Activated naive CD8-positive, alpha-beta T cell (primary cell): ENCODE measurements at regions not wholly inside any gene's neighbourhood (a gene's known extent, or its start where the extent isn't known, plus 50 kb on each side); places are given as distances from the start of the nearest gene placed in this dataset.

Source experiments
- H3K27ac Mint-ChIP-seq: one replicate; pipeline ENCODE4 v1.8.0; 2021; ENCODE audit warnings: mixed read lengths
- H3K27me3 Mint-ChIP-seq: one replicate; pipeline ENCODE4 v1.8.0; 2021; ENCODE audit warnings: mixed read lengths
- H3K36me3 Mint-ChIP-seq: one replicate; pipeline ENCODE4 v1.8.0; 2021; ENCODE audit warnings: mixed read lengths
- H3K4me1 Mint-ChIP-seq: one replicate; pipeline ENCODE4 v1.8.0; 2021; ENCODE audit warnings: low read depth, mixed read lengths
- H3K4me3 Mint-ChIP-seq: one replicate; pipeline ENCODE4 v1.8.0; 2021; ENCODE audit warnings: mild to moderate bottlenecking, mixed read lengths
- H3K9me3 Mint-ChIP-seq: one replicate; pipeline ENCODE4 v1.8.0; 2021; ENCODE audit warnings: low read depth, mixed read lengths

- Mint-ChIP-seq H3K9me3 (no peaks in the 10 kb centered on the region), H3K36me3 (no peaks in the 10 kb centered on the region), H3K27ac (no peak overlapping the region), H3K4me1 (no peaks in the 10 kb centered on the region), H3K4me3 (no peak overlapping the region), H3K27me3 (peaks cover under 1% of the 10 kb centered on the region)
These were observed 223.0 kb downstream of the NR2F2 start for GRCh38 chr15:96553451-96553850.

- Mint-ChIP-seq H3K36me3 (no peaks in the 10 kb centered on the region), H3K27ac (no peak overlapping the region), H3K27me3 (peaks cover 2% of the 10 kb centered on the region), H3K4me3 (no peak overlapping the region), H3K4me1 (no peaks in the 10 kb centered on the region), H3K9me3 (no peaks in the 10 kb centered on the region)
These were observed 223.4 kb downstream of the NR2F2 start for GRCh38 chr15:96553931-96554330.

DNA sequence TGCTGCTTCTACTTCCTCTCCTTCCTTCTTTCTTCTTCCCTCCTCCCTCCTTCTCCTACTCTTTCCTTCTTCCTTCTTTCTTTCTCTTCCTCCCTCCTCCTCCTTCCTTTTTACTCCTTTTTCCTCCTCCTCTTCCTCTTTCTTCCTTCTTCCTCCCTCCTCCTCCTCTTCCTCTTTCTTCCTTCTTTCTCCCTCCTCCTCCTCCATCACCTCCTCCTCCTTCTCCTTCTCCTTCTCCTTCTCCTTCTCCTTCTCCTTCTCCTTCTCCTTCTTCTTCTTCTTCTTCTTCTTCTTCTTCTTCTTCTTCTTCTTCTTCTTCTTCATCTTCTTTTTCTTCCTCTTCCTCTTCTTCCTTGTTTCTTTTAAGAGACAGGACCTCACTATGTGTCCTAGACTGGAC lies 224.0 kb downstream of the NR2F2 start:
- no peaks in the 10 kb centered on the region for H3K4me1 Mint-ChIP-seq
- H3K9me3 Mint-ChIP-seq = no peaks in the 10 kb centered on the region
- peaks cover 2% of the 10 kb centered on the region for H3K27me3 Mint-ChIP-seq
- H3K27ac Mint-ChIP-seq = no peak overlapping the region
- no peaks in the 10 kb centered on the region for H3K36me3 Mint-ChIP-seq
- H3K4me3 Mint-ChIP-seq = no peak overlapping the region

DNA sequence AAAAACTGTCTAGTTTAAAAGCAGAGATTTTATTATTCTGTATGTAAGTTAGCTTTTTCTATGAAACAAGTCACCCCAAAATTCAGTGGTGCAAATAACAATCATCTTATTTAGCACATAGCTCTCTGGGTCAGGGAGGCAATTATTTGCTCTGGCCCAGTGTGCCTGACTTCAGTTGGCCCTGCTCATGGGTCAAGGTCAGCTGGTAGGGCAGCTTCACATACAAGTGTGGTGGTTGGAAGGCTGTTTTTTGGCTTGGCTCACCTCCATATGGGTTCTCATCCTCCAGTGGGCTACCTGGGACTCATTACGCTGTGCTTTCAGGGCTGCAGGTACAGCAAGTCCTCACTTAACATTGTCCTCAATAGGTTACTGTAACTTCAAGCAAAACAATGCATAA lies 228.6 kb downstream of the NR2F2 start:
- no peak overlapping the region for H3K27ac Mint-ChIP-seq
- peaks cover 7% of the 10 kb centered on the region for H3K9me3 Mint-ChIP-seq
- H3K36me3 Mint-ChIP-seq = no peaks in the 10 kb centered on the region
- no peaks in the 10 kb centered on the region for H3K4me1 Mint-ChIP-seq
- peaks cover 5% of the 10 kb centered on the region for H3K27me3 Mint-ChIP-seq
- no peak overlapping the region for H3K4me3 Mint-ChIP-seq

GRCh38 chr15:96559631-96560030 lies 229.1 kb downstream of the NR2F2 start:
- H3K27ac Mint-ChIP-seq = no peak overlapping the region
- no peaks in the 10 kb centered on the region for H3K4me1 Mint-ChIP-seq
- H3K27me3 Mint-ChIP-seq = peaks cover 5% of the 10 kb centered on the region
- H3K36me3 Mint-ChIP-seq = no peaks in the 10 kb centered on the region
- H3K9me3 Mint-ChIP-seq = peaks cover 7% of the 10 kb centered on the region
- no peak overlapping the region for H3K4me3 Mint-ChIP-seq

DNA sequence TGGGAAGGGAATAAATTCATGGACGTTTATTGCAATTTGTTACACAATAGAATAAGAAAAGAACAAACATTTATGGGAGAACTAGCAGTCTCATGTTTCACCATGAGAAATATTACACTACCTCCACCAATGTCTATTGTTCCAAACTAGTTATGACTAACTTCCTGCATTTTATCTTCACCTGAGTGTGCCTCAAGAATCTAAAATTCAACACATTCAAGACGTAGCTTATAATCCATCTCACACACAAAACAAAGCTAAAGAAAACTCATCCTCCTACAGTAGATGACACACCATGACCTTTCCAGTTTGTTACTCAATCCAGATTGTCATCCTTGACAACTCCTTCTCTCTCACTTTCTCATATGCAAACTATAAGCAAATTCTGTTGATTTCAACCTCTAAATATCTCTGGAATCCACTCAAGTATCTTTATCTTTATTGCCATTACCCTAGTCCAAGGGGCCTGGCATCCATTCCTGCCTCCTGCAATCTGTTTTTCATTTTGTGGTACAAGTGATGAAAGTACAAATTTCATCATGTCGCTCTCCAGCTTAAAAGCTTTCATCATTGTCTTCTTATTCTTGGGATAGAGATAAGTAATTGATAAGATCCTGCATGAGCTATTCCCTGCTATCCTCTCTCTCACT lies 229.9 kb downstream of the NR2F2 start:
- no peaks in the 10 kb centered on the region for H3K36me3 Mint-ChIP-seq
- no peak overlapping the region for H3K4me3 Mint-ChIP-seq
- H3K27ac Mint-ChIP-seq = no peak overlapping the region
- H3K27me3 Mint-ChIP-seq = peaks cover 5% of the 10 kb centered on the region
- no peaks in the 10 kb centered on the region for H3K4me1 Mint-ChIP-seq
- H3K9me3 Mint-ChIP-seq = peaks cover 7% of the 10 kb centered on the region

- peaks cover 5% of the 10 kb centered on the region for H3K27me3 Mint-ChIP-seq
- H3K9me3 Mint-ChIP-seq = peaks cover 7% of the 10 kb centered on the region
- no peak overlapping the region for H3K27ac Mint-ChIP-seq
- H3K4me3 Mint-ChIP-seq = no peak overlapping the region
- H3K4me1 Mint-ChIP-seq = no peaks in the 10 kb centered on the region
- H3K36me3 Mint-ChIP-seq = no peaks in the 10 kb centered on the region
These were observed 231.1 kb downstream of the NR2F2 start for GRCh38 chr15:96561593-96561992.

GRCh38 chr15:96564546-96564945 lies 234.0 kb downstream of the NR2F2 start:
- Mint-ChIP-seq H3K4me1 (no peaks in the 10 kb centered on the region), H3K27me3 (peaks cover 2% of the 10 kb centered on the region), H3K27ac (no peak overlapping the region), H3K36me3 (no peaks in the 10 kb centered on the region), H3K4me3 (no peak overlapping the region), H3K9me3 (peaks cover 7% of the 10 kb centered on the region)

- no peak overlapping the region for H3K4me3 Mint-ChIP-seq
- no peaks in the 10 kb centered on the region for H3K4me1 Mint-ChIP-seq
- peaks cover 6% of the 10 kb centered on the region for H3K9me3 Mint-ChIP-seq
- no peaks in the 10 kb centered on the region for H3K27me3 Mint-ChIP-seq
- H3K36me3 Mint-ChIP-seq = no peaks in the 10 kb centered on the region
- H3K27ac Mint-ChIP-seq = no peak overlapping the region
These were observed 234.8 kb downstream of the NR2F2 start for GRCh38 chr15:96565266-96565665.

GRCh38 chr15:96574782-96575181 lies 244.3 kb downstream of the NR2F2 start:
- H3K36me3 Mint-ChIP-seq = no peaks in the 10 kb centered on the region
- H3K4me1 Mint-ChIP-seq = no peaks in the 10 kb centered on the region
- H3K27me3 Mint-ChIP-seq = peaks cover 4% of the 10 kb centered on the region
- H3K9me3 Mint-ChIP-seq = peaks cover 6% of the 10 kb centered on the region
- no peak overlapping the region for H3K27ac Mint-ChIP-seq
- H3K4me3 Mint-ChIP-seq = no peak overlapping the region

GRCh38 chr15:96576596-96576995 lies 246.1 kb downstream of the NR2F2 start:
- no peaks in the 10 kb centered on the region for H3K4me1 Mint-ChIP-seq
- no peak overlapping the region for H3K4me3 Mint-ChIP-seq
- no peak overlapping the region for H3K27ac Mint-ChIP-seq
- peaks cover 6% of the 10 kb centered on the region for H3K9me3 Mint-ChIP-seq
- peaks cover 4% of the 10 kb centered on the region for H3K27me3 Mint-ChIP-seq
- no peaks in the 10 kb centered on the region for H3K36me3 Mint-ChIP-seq

GRCh38 chr15:96578393-96578792 lies 247.9 kb downstream of the NR2F2 start:
- Mint-ChIP-seq H3K27me3 (peaks cover 5% of the 10 kb centered on the region), H3K4me3 (no peak overlapping the region), H3K9me3 (no peaks in the 10 kb centered on the region), H3K36me3 (no peaks in the 10 kb centered on the region), H3K4me1 (no peaks in the 10 kb centered on the region), H3K27ac (no peak overlapping the region)

- Mint-ChIP-seq H3K36me3 (no peaks in the 10 kb centered on the region), H3K27ac (no peak overlapping the region), H3K4me3 (no peak overlapping the region), H3K27me3 (peaks cover 4% of the 10 kb centered on the region), H3K4me1 (no peaks in the 10 kb centered on the region), H3K9me3 (no peaks in the 10 kb centered on the region)
These were observed 250.9 kb downstream of the NR2F2 start for GRCh38 chr15:96581371-96581770.

DNA sequence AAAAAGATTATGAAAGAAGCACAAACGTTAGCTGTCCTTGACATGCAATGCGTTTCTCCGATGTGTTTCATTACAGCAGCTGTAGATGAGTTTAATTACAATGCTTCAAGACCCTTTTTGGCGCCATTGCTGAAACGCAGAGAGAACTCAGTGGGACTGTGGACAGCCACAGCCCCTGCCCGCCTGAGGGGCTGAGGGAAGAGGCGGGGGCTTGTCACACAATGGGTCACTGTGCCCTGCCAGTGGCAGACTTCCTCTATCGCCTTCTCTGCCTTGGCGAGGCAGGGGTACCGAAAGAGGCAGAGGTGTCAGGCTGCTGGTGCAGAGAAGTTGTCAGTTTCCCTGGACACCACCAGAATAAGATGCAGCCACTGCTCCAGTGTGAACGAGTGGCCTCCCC lies 252.0 kb downstream of the NR2F2 start:
- Mint-ChIP-seq H3K27me3 (peaks cover 4% of the 10 kb centered on the region), H3K4me3 (no peak overlapping the region), H3K9me3 (no peaks in the 10 kb centered on the region), H3K27ac (no peak overlapping the region), H3K4me1 (no peaks in the 10 kb centered on the region), H3K36me3 (no peaks in the 10 kb centered on the region)

DNA sequence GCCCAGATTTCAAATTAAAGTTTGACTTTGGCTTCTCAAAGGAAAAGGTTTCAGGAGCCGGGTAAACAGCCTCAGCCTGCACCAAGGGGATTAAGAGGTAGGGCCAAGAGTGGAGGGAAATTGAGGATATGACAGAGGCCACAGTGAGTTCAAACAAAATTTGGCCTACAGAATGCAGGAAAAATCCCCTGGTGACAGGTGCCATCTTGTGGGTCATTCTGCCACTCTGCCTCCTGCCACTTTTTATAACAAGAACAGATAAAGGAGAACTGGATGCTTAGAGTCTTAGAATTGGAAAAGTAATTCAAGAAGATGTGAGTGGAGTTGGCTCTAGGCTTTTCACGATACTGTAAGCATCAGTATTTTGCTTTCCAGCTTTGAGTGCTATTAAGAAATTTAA lies 253.2 kb downstream of the NR2F2 start:
- no peak overlapping the region for H3K4me3 Mint-ChIP-seq
- H3K36me3 Mint-ChIP-seq = no peaks in the 10 kb centered on the region
- H3K9me3 Mint-ChIP-seq = no peaks in the 10 kb centered on the region
- peaks cover 4% of the 10 kb centered on the region for H3K27me3 Mint-ChIP-seq
- H3K27ac Mint-ChIP-seq = no peak overlapping the region
- H3K4me1 Mint-ChIP-seq = no peaks in the 10 kb centered on the region
